Panc1 (cell line): ENCODE measurements at regions not wholly inside any gene's neighbourhood (a gene's known extent, or its start where the extent isn't known, plus 50 kb on each side); places are given as distances from the start of the nearest gene placed in this dataset.

Experiments used
- ATAC-seq: fragments of 200-7000 bp; cut with Tn5 transposase; 2 replicates; pipeline ENCODE4 v1.9.1; 2020; ENCODE audit warnings: mild to moderate bottlenecking, moderate library complexity
- BruUV-seq: library from RNA; stranded (reverse); fragments of 400-500 nt; replicated peaks from 2 replicates; lab custom pipeline; 2021; lab: Mats Ljungman, UMichigan
- CTCF ChIA-PET: fragments of 300-600 bp; sonication (Branson Sonifier 250); formaldehyde crosslinking; loops from one replicate; lab custom pipeline; 2022; ENCODE audit warnings: antibody characterized with exemption; lab: Charles Lee
- POLR2A ChIA-PET: fragments of 300-600 bp; sonication (Branson Sonifier 250); formaldehyde crosslinking; loops from one replicate; lab custom pipeline; 2022; ENCODE audit warnings: antibody characterized with exemption; lab: Charles Lee
- DNase-seq: peaks from one replicate; pipeline ENCODE4 v3.0.0-alpha.2; 2010; ENCODE audit warnings: low read depth, low spot score
- H3K27ac ChIP-seq: 2 replicates; pipeline ENCODE4 v1.5.1; 2011; ENCODE audit warnings: mild to moderate bottlenecking, low read length, inconsistent platforms
- H3K27me3 ChIP-seq: fragments of 200-500 bp; sonication (Bioruptor generic); 2 replicates; pipeline ENCODE4 v1.6.0; 2014; ENCODE audit warnings: low read length, inconsistent platforms; ENCODE audit not compliant: control insufficient read depth, insufficient read depth
- H3K36me3 ChIP-seq: fragments of 200-500 bp; sonication (Bioruptor generic); 2 replicates; pipeline ENCODE4 v1.5.1; 2014; ENCODE audit warnings: inconsistent platforms, mild to moderate bottlenecking, low read length, moderate library complexity; ENCODE audit not compliant: control insufficient read depth, insufficient read depth
- H3K4me1 ChIP-seq: 2 replicates; pipeline ENCODE4 v1.5.1; 2011; ENCODE audit warnings: inconsistent platforms, mild to moderate bottlenecking, low read length, moderate library complexity; ENCODE audit not compliant: control insufficient read depth, insufficient read depth
- H3K4me3 ChIP-seq, 2 experiments: 2 replicates each; pipeline ENCODE4 v1.5.1; 2011 to 2012; ENCODE audit warnings: low read depth in 2 of 2, low read length in 2 of 2, mild to moderate bottlenecking in 2 of 2, inconsistent platforms in 1 of 2, moderate library complexity in 1 of 2
- H3K9me3 ChIP-seq: fragments of 200-500 bp; sonication (Bioruptor generic); 2 replicates; pipeline ENCODE4 v1.5.1; 2014; ENCODE audit warnings: low read depth, mild to moderate bottlenecking, inconsistent platforms, low read length, moderate library complexity; ENCODE audit not compliant: control insufficient read depth, insufficient read depth
- POLR2AphosphoS5 ChIP-seq: IDR thresholded peaks from 2 replicates; pipeline ENCODE4 v1.6.1; 2012; ENCODE audit warnings: mild to moderate bottlenecking, low read depth, low read length, moderate library complexity
- SIN3A ChIP-seq: IDR thresholded peaks from 2 replicates; pipeline ENCODE4 v1.6.1; 2012; ENCODE audit warnings: low read depth, mild to moderate bottlenecking, low read length, moderate library complexity, borderline replicate concordance; ENCODE audit not compliant: insufficient read depth
- TCF7L2 ChIP-seq: IDR thresholded peaks from 2 replicates; pipeline ENCODE4 v1.6.1; 2011; ENCODE audit warnings: mild to moderate bottlenecking, low read depth, low read length, inconsistent platforms
- in situ Hi-C: cut with HindIII; loops from 2 replicates; pipeline ENCODE4 v1.10.0; 2016; ENCODE audit warnings: low sequenced_read_pairs, low pct_unique_long_range_greater_than_20kb
- intact Hi-C: fragments of 100-400 bp; cut with micrococcal nuclease; formaldehyde crosslinking; loops from one replicate; pipeline ENCODE4 v1.10.0; 2022; ENCODE audit not compliant: unreplicated experiment
- TF ChIP-seq, protein P1 (sequence below): fragments of 450-650 bp; IDR thresholded peaks from 2 replicates; pipeline ENCODE4 v1.5.1; 2017; ENCODE audit warnings: mild to moderate bottlenecking
- TF ChIP-seq, protein P2 (sequence below), 2 experiments: IDR thresholded peaks; 2 replicates each; pipeline ENCODE4 v1.6.1; 2011 to 2012; ENCODE audit warnings: low read depth in 2 of 2, control low read depth in 1 of 2, low read length in 1 of 2, mild to moderate bottlenecking in 1 of 2, moderate library complexity in 1 of 2; ENCODE audit not compliant: insufficient read depth in 1 of 2

DNA sequence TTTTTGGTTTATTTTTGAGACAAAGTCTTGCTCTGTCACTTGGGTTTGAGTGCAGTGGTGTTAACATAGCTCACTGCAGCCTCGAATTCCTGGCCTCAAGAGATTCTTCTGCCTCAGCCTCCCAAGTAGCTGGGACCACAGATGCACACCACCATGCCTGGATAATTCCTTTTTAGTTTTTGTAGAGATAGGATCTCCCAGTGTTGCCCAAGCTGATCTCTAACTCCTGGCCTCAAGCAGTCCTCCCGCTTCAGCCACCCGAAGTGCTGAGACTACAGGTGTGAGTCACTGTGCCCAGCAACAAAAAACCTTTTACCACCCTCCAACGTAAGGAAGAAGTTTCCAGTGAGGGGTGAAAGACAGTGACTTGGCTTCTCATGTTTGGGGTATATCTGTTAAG is 81.1 kb upstream of the TSHZ3 start:
- Histone ChIP-seq H3K4me3 (no peak overlapping the region), H3K27me3 (no peaks in the 10 kb centered on the region), H3K36me3 (no peaks in the 10 kb centered on the region), H3K27ac (no peak overlapping the region), H3K4me1 (no peaks in the 10 kb centered on the region), H3K9me3 (no peaks in the 10 kb centered on the region)
- DNase-seq (no peak), ATAC-seq (no peak)
- in situ Hi-C loops (no loop called here), intact Hi-C loops (no loop called here)
- ChIA-PET CTCF (no interaction called here), POLR2A (no interaction called here)
- no TSS peak for BruUV-seq
- TF ChIP-seq TCF7L2 (no peak), POLR2AphosphoS5 (no peak), SIN3A (no peak)
- TF ChIP-seq, protein P1, sequence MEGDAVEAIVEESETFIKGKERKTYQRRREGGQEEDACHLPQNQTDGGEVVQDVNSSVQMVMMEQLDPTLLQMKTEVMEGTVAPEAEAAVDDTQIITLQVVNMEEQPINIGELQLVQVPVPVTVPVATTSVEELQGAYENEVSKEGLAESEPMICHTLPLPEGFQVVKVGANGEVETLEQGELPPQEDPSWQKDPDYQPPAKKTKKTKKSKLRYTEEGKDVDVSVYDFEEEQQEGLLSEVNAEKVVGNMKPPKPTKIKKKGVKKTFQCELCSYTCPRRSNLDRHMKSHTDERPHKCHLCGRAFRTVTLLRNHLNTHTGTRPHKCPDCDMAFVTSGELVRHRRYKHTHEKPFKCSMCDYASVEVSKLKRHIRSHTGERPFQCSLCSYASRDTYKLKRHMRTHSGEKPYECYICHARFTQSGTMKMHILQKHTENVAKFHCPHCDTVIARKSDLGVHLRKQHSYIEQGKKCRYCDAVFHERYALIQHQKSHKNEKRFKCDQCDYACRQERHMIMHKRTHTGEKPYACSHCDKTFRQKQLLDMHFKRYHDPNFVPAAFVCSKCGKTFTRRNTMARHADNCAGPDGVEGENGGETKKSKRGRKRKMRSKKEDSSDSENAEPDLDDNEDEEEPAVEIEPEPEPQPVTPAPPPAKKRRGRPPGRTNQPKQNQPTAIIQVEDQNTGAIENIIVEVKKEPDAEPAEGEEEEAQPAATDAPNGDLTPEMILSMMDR, result no peak
- TF ChIP-seq, protein P2, sequence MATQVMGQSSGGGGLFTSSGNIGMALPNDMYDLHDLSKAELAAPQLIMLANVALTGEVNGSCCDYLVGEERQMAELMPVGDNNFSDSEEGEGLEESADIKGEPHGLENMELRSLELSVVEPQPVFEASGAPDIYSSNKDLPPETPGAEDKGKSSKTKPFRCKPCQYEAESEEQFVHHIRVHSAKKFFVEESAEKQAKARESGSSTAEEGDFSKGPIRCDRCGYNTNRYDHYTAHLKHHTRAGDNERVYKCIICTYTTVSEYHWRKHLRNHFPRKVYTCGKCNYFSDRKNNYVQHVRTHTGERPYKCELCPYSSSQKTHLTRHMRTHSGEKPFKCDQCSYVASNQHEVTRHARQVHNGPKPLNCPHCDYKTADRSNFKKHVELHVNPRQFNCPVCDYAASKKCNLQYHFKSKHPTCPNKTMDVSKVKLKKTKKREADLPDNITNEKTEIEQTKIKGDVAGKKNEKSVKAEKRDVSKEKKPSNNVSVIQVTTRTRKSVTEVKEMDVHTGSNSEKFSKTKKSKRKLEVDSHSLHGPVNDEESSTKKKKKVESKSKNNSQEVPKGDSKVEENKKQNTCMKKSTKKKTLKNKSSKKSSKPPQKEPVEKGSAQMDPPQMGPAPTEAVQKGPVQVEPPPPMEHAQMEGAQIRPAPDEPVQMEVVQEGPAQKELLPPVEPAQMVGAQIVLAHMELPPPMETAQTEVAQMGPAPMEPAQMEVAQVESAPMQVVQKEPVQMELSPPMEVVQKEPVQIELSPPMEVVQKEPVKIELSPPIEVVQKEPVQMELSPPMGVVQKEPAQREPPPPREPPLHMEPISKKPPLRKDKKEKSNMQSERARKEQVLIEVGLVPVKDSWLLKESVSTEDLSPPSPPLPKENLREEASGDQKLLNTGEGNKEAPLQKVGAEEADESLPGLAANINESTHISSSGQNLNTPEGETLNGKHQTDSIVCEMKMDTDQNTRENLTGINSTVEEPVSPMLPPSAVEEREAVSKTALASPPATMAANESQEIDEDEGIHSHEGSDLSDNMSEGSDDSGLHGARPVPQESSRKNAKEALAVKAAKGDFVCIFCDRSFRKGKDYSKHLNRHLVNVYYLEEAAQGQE (IDR thresholded peaks at IDR 0.05; ENCODE audit: insufficient read depth in 1 of 2, low read depth in 2 of 2, low read length in 1 of 2), result no peak

DNA sequence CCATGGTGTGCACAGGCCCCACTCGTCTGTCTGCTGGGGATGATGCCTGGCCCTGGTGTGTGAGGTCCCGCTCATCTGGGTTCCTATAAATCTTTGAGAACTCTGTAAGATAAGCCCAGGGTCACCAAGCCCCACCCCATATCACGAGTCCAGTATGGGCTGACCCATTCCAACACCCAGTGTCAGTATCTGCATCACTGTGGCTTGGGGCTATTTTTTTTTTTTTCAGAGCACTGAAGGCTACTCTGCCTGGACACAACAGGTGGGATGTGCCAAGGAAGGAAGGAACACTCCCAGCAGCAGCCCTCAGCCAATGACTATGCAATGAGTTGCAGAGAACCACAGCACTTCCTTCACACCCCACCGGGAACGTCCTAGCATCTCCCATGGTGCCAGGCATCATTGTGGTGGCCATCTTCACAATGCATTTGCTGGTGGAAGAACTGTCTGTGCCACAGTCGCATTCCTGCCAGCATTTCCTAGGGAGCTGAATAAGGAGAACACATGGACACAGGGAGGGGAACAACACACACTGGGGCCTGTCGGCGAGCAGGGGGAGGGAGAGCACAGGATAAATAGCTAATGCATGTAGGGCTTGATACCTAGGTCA is 83.1 kb upstream of the TSHZ3 start:
- CTCF ChIA-PET, result no interaction called here
- in situ Hi-C loops, result no loop called here

More for the DNA sequence above, 83.1 kb upstream of the TSHZ3 start:
- Histone ChIP-seq H3K9me3 (no peaks in the 10 kb centered on the region), H3K4me1 (no peaks in the 10 kb centered on the region), H3K27me3 (no peaks in the 10 kb centered on the region), H3K36me3 (no peaks in the 10 kb centered on the region), H3K4me3 (no peak overlapping the region), H3K27ac (no peak overlapping the region)
- no peak for ATAC-seq
- BruUV-seq, result no TSS peak
- TF ChIP-seq SIN3A (no peak), TCF7L2 (no peak), POLR2AphosphoS5 (no peak)
- TF ChIP-seq, protein P1, result no peak
- TF ChIP-seq, protein P2 (IDR thresholded peaks at IDR 0.05; ENCODE audit: insufficient read depth in 1 of 2, low read depth in 2 of 2, low read length in 1 of 2), result no peak
- intact Hi-C loops, result no loop called here
- no peak for DNase-seq
- POLR2A ChIA-PET, result no interaction called here
